ENCODE measurements at regions not wholly inside any gene's neighbourhood (a gene's known extent, or its start where the extent isn't known, plus 50 kb on each side); places are given as distances from the start of the nearest gene placed in this dataset.

- intact Hi-C loops (cut with micrococcal nuclease; ENCODE audit: unreplicated experiment) (no loop called here), in situ Hi-C loops (cut with HindIII; ENCODE audit: low pct_unique_long_range_greater_than_20kb, low sequenced_read_pairs) (no loop called here)
- no peak overlapping the region for H3K4me3 ChIP-seq (ENCODE audit: low read depth in 2 of 2, low read length in 2 of 2)
- H3K9me3 ChIP-seq (ENCODE audit: control insufficient read depth, insufficient read depth, low read depth, low read length) = no peaks in the 10 kb centered on the region
- no peak for ATAC-seq
- ChIA-PET CTCF (no interaction called here), POLR2A (no interaction called here)
- DNase-seq (ENCODE audit: low read depth, low spot score) = no peak
- no peak overlapping the region for H3K27ac ChIP-seq (ENCODE audit: low read length)
- BruUV-seq (replicated peaks) = no TSS peak
- TF ChIP-seq POLR2AphosphoS5 (IDR thresholded peaks at IDR 0.05; ENCODE audit: low read depth, low read length) (no peak), TCF7L2 (IDR thresholded peaks at IDR 0.05; ENCODE audit: low read depth, low read length) (no peak), CTCF (IDR thresholded peaks at IDR 0.05) (no peak), SIN3A (IDR thresholded peaks at IDR 0.05; ENCODE audit: borderline replicate concordance, insufficient read depth, low read depth, low read length) (no peak), REST (IDR thresholded peaks at IDR 0.05; ENCODE audit: insufficient read depth in 1 of 2, low read depth in 2 of 2, low read length in 1 of 2) (no peak)
- no peaks in the 10 kb centered on the region for H3K36me3 ChIP-seq (ENCODE audit: control insufficient read depth, insufficient read depth, low read length)
- H3K4me1 ChIP-seq (ENCODE audit: control insufficient read depth, insufficient read depth, low read length) = no peaks in the 10 kb centered on the region
- no peaks in the 10 kb centered on the region for H3K27me3 ChIP-seq (ENCODE audit: control insufficient read depth, insufficient read depth, low read length)
Observed at GRCh38 chr3:86182606-86183005, 808.3 kb downstream of the VGLL3 start.

- POLR2A ChIA-PET = no interaction called here
- ATAC-seq = no peak
- DNase-seq (ENCODE audit: low read depth, low spot score) = no peak
- in situ Hi-C loops (cut with HindIII; ENCODE audit: low pct_unique_long_range_greater_than_20kb, low sequenced_read_pairs) (no loop called here), intact Hi-C loops (cut with micrococcal nuclease; ENCODE audit: unreplicated experiment) (no loop called here)
- TF ChIP-seq TCF7L2 (IDR thresholded peaks at IDR 0.05; ENCODE audit: low read depth, low read length) (no peak), CTCF (IDR thresholded peaks at IDR 0.05) (peak; percentile 11; the same call in 1 of the 2 replicates)
- CTCF ChIA-PET = no interaction called here
- Histone ChIP-seq H3K4me3 (ENCODE audit: low read depth in 2 of 2, low read length in 2 of 2) (no peak overlapping the region), H3K27me3 (ENCODE audit: control insufficient read depth, insufficient read depth, low read length) (no peaks in the 10 kb centered on the region), H3K27ac (ENCODE audit: low read length) (no peak overlapping the region), H3K9me3 (ENCODE audit: control insufficient read depth, insufficient read depth, low read depth, low read length) (no peaks in the 10 kb centered on the region), H3K36me3 (ENCODE audit: control insufficient read depth, insufficient read depth, low read length) (no peaks in the 10 kb centered on the region), H3K4me1 (ENCODE audit: control insufficient read depth, insufficient read depth, low read length) (no peaks in the 10 kb centered on the region)
- BruUV-seq (replicated peaks) = no TSS peak
Observed at GRCh38 chr3:86180696-86181095, 810.3 kb downstream of the VGLL3 start.

GRCh38 chr3:86178095-86178494 lies 812.9 kb downstream of the VGLL3 start:
- Histone ChIP-seq H3K36me3 (ENCODE audit: control insufficient read depth, insufficient read depth, low read length) (no peaks in the 10 kb centered on the region), H3K27ac (ENCODE audit: low read length) (no peak overlapping the region), H3K4me3 (ENCODE audit: low read depth in 2 of 2, low read length in 2 of 2) (no peak overlapping the region), H3K9me3 (ENCODE audit: control insufficient read depth, insufficient read depth, low read depth, low read length) (no peaks in the 10 kb centered on the region), H3K27me3 (ENCODE audit: control insufficient read depth, insufficient read depth, low read length) (no peaks in the 10 kb centered on the region), H3K4me1 (ENCODE audit: control insufficient read depth, insufficient read depth, low read length) (no peaks in the 10 kb centered on the region)
- POLR2A ChIA-PET = no interaction called here
- CTCF ChIA-PET = no interaction called here
- intact Hi-C loops (cut with micrococcal nuclease; ENCODE audit: unreplicated experiment) = no loop called here
- in situ Hi-C loops (cut with HindIII; ENCODE audit: low pct_unique_long_range_greater_than_20kb, low sequenced_read_pairs) = no loop called here
- DNase-seq (ENCODE audit: low read depth, low spot score) (no peak), ATAC-seq (no peak)
- BruUV-seq (replicated peaks) = no TSS peak
- no peak for TF ChIP-seq POLR2AphosphoS5 (IDR thresholded peaks at IDR 0.05; ENCODE audit: low read depth, low read length)

Measured in Panc1 (cell line).